Testis (tissue), 2 donors: ENCODE measurements at regions not wholly inside any gene's neighbourhood (a gene's known extent, or its start where the extent isn't known, plus 50 kb on each side); places are given as distances from the start of the nearest gene placed in this dataset.
A peak's percentile ranks its signal among the peaks of the same experiment; 100 is the strongest.
"Not testable (repeated sequence)": the region's sequence is repeated elsewhere in the genome, so short reads cannot be mapped to it uniquely, and the experiment has no call there.

Experiments
- DNase-seq: peaks from one replicate; pipeline ENCODE4 v3.0.0-alpha.2; 2019
- H3K27ac ChIP-seq, 2 donors: fragments of 200-600 bp; sonication (generic); one replicate each; pipeline ENCODE4 v1.5.1; 2019
- H3K27me3 ChIP-seq: fragments of 200-600 bp; sonication (generic); one replicate; pipeline ENCODE4 v1.5.1; 2019
- H3K36me3 ChIP-seq: fragments of 200-600 bp; sonication (generic); one replicate; pipeline ENCODE4 v1.5.1; 2017; ENCODE audit warnings: low read depth; ENCODE audit errors: missing control alignments
- H3K4me1 ChIP-seq: fragments of 200-600 bp; sonication (generic); one replicate; pipeline ENCODE4 v1.5.1; 2019
- H3K4me3 ChIP-seq, 2 donors: fragments of 200-600 bp; sonication (generic); one replicate each; pipeline ENCODE4 v1.5.1; 2017 to 2019
- H3K9me3 ChIP-seq: fragments of 200-600 bp; sonication (generic); one replicate; pipeline ENCODE4 v1.5.1; 2017
- WGBS, 2 donors: methylation state at CpG; one replicate each; pipeline ENCODE4 v1.1.5; 2018; 5-methylcytosine and 5-hydroxymethylcytosine counted together
- intact Hi-C: fragments of 100-400 bp; cut with DNase I; formaldehyde crosslinking; loops from one replicate; pipeline ENCODE4 v1.15.1; 2023; ENCODE audit warnings: low total_unique reads

DNA sequence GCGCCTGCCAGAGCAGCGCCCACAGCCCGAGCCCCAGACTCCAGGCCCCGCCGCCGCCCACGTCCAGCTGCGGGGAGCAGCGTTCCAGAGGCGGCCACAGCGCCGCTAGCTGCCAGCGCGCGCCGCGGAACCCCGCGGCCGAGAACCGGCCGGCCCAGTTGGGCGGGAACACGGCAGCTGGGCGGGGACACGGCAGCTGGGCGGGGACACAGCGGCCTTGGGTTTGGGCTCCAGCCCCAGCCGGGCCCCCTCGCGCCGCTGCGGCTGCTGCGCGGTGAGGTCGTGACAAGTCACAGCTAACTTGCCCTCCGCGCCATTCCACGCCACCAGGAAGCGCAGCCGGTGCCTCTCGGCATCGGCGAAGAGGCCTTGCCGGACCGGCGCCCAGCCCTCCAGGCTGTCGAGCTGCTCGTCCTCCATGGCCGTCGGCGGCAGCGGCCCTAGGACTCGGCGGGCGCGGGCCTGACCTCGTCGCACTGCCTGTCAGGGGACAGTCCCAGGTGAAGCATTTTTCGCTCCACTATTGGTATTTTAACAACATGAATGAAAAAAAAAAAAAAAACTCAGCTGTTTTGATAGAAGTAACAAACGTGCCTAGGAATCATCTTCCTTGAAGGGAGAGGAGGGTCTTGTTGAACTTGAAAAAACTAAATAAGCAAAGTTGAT is 56.6 kb upstream of the GOLGA8N start:
- H3K4me1 ChIP-seq, H3K9me3 ChIP-seq, H3K27me3 ChIP-seq, intact Hi-C loops, H3K36me3 ChIP-seq: not testable (repeated sequence)
- peak overlapping the region; percentile 79 to 85 for H3K27ac ChIP-seq
- DNase-seq, result peak; percentile 39
- WGBS, 2 donors, result 0% methylated on average over 1 to 7 of the region's 61 CpGs
- H3K4me3 ChIP-seq, result peak overlapping the region; percentile 65 to 67

DNA sequence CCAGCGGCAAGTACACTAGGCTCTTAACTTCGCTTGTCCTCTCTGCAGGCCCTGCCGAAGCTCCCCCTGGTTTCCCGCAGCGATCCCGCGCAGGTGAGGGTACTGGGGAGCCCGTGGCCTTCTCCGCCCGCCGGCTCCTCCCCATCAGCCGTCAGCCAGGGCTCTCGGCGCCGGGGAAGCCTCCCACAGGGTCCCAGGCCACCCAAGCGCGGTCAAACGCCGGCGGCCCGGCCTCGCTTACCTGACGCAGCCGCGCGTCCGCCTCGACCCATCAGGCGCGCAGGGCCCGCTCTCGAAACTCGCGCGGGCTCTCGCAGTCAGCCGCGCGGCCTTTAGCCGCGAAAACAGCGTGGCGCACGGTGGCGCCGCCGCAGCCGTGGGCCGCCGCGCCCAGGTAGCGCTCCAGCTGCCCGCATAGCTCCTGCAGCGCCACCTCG is 57.2 kb upstream of the GOLGA8N start:
- intact Hi-C loops, H3K4me1 ChIP-seq, H3K4me3 ChIP-seq, H3K36me3 ChIP-seq, H3K9me3 ChIP-seq, H3K27me3 ChIP-seq, DNase-seq, H3K27ac ChIP-seq: not testable (repeated sequence)
- WGBS, 2 donors, result no CpG with 5 or more reads among the region's 55 CpGs

DNA sequence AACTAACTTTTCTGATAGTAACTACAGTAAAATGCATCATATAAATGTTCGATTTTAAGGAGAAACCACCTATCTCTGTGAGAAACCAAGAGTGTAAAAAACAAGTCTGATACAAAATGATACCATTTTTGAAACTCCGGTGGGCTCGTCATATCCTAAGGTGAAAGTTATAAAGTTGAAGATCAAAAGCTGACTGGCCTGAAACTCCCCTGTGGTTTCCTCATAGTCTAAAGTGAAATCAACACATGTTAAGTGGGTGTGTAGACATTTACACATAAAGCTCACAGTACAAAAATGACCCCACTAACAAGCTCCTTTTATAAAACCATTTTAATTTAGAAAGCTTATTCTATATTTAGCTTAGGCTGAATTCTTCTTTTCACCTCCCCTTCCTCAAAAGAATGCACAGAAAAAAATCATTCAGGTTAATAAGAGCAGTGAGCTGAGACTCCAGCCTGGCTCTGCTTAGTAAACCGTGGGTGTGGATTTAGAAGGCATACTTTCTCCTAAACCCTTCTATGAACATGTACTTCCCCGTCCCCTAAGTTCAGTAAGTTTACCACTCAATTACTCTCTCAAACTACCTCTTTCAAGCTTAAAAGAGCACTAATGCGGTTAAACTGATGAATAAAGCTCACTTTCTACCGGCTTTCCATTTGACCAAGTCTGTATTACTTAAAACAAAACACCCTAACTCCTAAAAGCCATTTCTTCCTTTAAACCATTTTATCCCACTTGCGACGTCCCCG is 57.9 kb upstream of the GOLGA8N start:
- DNase-seq, H3K27ac ChIP-seq, H3K4me1 ChIP-seq, intact Hi-C loops, H3K27me3 ChIP-seq, H3K36me3 ChIP-seq, H3K9me3 ChIP-seq, H3K4me3 ChIP-seq: not testable (repeated sequence)
- no CpG with 5 or more reads among the region's 10 CpGs for WGBS, 2 donors

DNA sequence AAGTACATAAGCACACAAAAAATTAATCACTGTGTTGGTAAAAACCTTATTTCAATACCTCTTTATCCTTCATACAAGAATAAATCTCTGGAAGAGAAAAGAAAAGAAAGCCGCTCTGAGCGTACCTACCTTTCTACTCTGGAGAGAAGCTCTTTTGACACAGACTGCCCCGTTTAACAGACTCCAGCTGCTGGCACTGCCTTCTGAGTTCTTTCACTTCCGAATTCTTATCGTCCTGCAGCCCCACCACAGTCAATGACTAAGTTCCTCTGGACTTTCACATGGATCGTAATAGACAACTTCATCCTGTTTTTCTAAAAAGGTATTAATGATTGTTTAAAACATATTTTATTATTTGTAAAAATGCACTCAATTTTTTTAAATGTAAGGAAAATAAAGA is 67.5 kb upstream of the GOLGA8O start:
- H3K9me3 ChIP-seq, H3K27ac ChIP-seq, intact Hi-C loops, H3K4me1 ChIP-seq, H3K27me3 ChIP-seq, DNase-seq, H3K4me3 ChIP-seq, H3K36me3 ChIP-seq: not testable (repeated sequence)
- WGBS, 2 donors, result 90% methylated on average over 6 of the region's 6 CpGs; no CpG with 5 or more reads in 1 of the 2 donors

DNA sequence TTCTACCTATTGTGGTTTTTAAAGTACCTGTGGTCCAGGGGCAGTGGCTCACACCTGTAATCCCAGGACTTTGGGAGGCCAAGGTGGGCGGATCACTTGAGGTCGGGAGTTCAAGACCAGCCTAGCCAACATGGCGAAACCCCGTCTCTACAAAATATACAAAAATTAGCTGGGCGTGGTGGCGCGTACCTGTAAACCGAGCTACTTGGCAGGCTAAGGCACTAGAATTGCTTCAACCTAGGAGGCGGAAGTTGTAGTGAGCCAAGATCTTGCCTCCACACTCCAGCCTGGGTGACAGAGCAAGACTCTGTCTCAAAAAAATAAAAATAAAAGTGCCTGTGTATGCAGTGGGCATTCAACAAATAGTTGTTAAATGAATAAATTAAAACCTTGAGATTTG is 67.0 kb upstream of the GOLGA8O start:
- H3K27ac ChIP-seq, H3K9me3 ChIP-seq, H3K4me1 ChIP-seq, DNase-seq, H3K36me3 ChIP-seq, H3K4me3 ChIP-seq, H3K27me3 ChIP-seq, intact Hi-C loops: not testable (repeated sequence)
- 88 to 97% methylated on average over 9 of the region's 9 CpGs for WGBS, 2 donors

DNA sequence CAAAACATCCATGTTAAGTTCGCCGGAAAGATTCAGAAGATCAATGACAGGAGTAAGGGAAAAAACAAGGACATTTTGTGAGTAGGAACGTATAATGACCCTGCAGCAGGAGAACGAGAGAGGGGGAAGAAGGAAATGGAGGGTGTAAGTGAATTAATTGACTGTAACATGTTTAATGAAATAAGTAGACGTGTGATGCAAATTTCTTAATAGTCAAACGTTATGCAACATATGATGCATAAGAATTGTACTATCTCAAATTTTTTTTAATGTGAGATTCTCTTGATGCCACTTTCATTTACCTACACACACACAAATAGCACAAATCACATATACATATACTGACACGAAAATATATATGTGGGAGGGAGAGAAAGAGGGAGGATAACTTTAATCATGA is 63.5 kb upstream of the GOLGA8O start:
- H3K27me3 ChIP-seq, H3K36me3 ChIP-seq, intact Hi-C loops, H3K4me1 ChIP-seq, H3K9me3 ChIP-seq, H3K27ac ChIP-seq, DNase-seq, H3K4me3 ChIP-seq: not testable (repeated sequence)
- WGBS, 2 donors, result 81 to 90% methylated on average over 7 of the region's 7 CpGs

DNA sequence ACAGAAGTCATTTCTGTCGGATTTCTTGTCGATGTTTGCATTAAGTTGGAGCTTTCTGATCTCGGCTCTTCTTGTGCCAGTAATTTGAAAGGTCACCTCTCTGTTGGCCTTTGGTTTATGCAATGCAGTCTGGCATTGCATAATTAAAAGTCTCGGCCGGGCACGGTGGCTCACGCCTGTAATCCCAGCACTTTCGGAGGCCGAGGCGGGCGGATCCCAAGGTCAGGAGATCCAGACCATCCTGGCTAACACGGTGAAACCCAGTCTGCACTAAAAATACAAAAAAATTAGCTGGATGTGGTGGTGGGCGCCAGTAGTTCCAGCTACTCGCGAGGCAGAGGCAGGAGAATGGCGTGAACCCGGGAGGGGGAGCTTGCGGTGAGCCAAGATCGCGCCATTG is 62.6 kb upstream of the GOLGA8O start:
- DNase-seq, H3K4me1 ChIP-seq, H3K27ac ChIP-seq, H3K9me3 ChIP-seq, intact Hi-C loops, H3K4me3 ChIP-seq, H3K36me3 ChIP-seq, H3K27me3 ChIP-seq: not testable (repeated sequence)
- 91 to 95% methylated on average over 20 of the region's 20 CpGs for WGBS, 2 donors

DNA sequence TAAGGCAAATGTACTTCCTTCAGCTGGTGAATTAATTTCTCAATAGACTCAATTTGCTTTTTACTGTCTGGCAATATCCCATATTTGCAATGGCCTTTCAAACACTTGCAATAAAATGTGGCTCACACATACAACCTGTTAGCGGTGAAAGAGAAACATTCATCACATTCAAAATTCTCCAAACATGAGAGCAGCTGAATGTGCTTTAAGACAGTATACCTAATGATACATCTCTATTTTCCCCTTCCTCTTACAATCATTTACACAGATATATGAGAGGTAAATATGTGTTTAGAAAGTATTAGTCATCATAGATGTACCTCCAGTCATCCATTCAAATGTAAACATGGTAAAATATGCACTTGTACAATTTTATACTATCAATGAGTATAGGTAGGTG is 61.5 kb upstream of the GOLGA8O start:
- 95 to 100% methylated on average over 1 of the region's 1 CpG for WGBS, 2 donors
- H3K9me3 ChIP-seq, H3K4me3 ChIP-seq, H3K36me3 ChIP-seq, H3K4me1 ChIP-seq, H3K27ac ChIP-seq, DNase-seq, intact Hi-C loops, H3K27me3 ChIP-seq: not testable (repeated sequence)

DNA sequence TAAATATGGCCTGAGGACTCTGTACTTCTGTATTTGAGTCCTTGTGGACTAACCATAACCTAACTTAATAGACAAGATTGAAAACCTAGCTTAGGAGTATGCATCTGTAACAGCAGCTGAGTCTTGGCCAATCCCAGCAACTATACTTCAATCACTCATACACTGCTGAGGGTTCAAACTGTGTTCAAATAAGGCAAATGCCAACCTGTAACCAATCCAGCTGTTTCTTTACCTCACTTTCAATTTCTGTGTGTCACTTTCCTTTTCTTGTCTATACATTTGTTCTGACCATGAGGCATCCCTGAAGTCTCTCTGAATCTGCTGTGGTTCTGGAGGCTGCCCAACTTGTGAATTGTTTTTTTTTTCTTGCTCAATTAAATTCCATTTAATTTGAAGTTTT is 57.9 kb upstream of the GOLGA8O start:
- H3K27me3 ChIP-seq, H3K27ac ChIP-seq, H3K4me1 ChIP-seq, H3K9me3 ChIP-seq, DNase-seq, intact Hi-C loops, H3K36me3 ChIP-seq, H3K4me3 ChIP-seq: not testable (repeated sequence)

DNA sequence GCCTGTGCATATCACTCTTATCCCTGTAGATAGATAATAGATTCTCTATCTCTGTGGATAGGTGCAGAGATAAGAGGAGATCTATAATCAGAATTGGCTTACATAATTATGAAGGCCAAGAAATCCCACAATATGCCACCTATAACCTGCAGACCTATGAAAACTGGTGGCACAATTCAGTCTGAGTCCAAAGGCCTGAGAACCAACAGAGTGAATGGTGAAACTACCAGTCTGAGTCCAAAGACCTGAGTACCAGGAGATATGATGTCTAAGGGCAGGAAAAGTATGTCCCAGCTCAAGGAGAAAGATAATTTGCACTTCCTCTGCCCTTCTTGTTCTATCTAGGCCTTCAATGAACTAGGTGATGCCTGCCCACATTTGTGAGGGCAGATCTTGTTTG is 54.6 kb upstream of the GOLGA8O start:
- H3K9me3 ChIP-seq, H3K27ac ChIP-seq, H3K4me3 ChIP-seq, DNase-seq, intact Hi-C loops, H3K27me3 ChIP-seq, H3K36me3 ChIP-seq, H3K4me1 ChIP-seq: not testable (repeated sequence)

DNA sequence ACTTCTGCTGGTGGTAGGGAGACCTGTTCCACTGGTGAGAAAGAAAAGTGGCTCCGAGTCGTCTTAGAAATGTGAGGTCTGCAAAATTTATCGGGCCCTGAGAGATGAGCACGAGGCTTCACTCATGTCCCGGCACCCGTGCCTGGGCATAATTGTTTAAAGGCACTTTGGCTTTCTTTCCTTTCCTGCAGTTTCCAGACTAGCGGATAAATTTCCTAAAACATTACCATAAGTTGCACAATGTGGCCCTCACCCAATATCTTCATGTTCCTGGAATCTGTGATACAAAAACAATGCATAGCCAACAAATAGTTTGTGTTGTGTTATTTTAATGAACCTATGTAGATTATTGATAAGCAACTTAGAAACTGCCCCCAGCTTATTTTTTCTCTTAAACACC is 52.6 kb upstream of the GOLGA8O start:
- H3K4me1 ChIP-seq, DNase-seq, H3K27ac ChIP-seq, intact Hi-C loops, H3K27me3 ChIP-seq, H3K36me3 ChIP-seq, H3K9me3 ChIP-seq, H3K4me3 ChIP-seq: not testable (repeated sequence)
- WGBS, 2 donors, result no CpG with 5 or more reads among the region's 7 CpGs

DNA sequence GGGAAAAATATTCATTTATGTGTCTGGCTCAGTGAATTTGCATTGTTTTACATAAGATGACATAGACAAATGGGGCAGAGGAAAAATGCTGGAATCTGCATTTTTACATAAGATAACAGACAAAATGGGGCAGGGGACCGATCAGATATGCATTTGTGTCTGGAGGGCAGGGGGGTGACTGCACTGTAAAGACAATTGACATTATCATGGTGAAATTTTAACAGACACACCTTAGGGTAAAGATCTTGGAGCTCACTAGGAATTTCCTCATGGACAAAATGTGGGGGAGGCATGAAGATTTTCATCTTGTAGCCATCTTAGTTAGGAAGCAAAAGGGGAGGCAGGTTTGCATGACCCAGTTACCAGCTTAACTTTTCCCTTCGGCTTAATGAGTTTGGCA is 51.4 kb upstream of the GOLGA8O start:
- not testable (repeated sequence) for H3K27ac ChIP-seq
- no CpG with 5 or more reads among the region's 2 CpGs for WGBS, 2 donors

More for the DNA sequence above, 51.4 kb upstream of the GOLGA8O start:
- H3K4me3 ChIP-seq, H3K4me1 ChIP-seq, H3K27me3 ChIP-seq, DNase-seq, H3K9me3 ChIP-seq, H3K36me3 ChIP-seq, intact Hi-C loops: not testable (repeated sequence)
